HEK293T (cell line): ENCODE measurements at regions not wholly inside any gene's neighbourhood (a gene's known extent, or its start where the extent isn't known, plus 50 kb on each side); places are given as distances from the start of the nearest gene placed in this dataset.
"Not testable (repeated sequence)": the region's sequence is repeated elsewhere in the genome, so short reads cannot be mapped to it uniquely, and the experiment has no call there.

Experiments used
- CTCF ChIA-PET: fragments of 350-600 bp; formaldehyde crosslinking; extraction: SDS; loops from one replicate; lab custom pipeline; 2021; ENCODE audit warnings: antibody characterized with exemption, inconsistent platforms; lab: Yijun Ruan, JAX
- POLR2A ChIA-PET: fragments of 350-600 bp; formaldehyde crosslinking; extraction: SDS; loops from one replicate; lab custom pipeline; 2020; ENCODE audit warnings: antibody characterized with exemption, inconsistent platforms; lab: Yijun Ruan, JAX
- DNase-seq: peaks from one replicate; pipeline ENCODE4 v3.0.0; 2012; ENCODE audit warnings: mixed read lengths; ENCODE audit errors: extremely low spot score
- ARNT ChIP-seq: fragments of 450-650 bp; IDR thresholded peaks from 2 replicates; pipeline ENCODE4 v1.6.1; 2017; ENCODE audit warnings: mild to moderate bottlenecking
- BHLHE40 ChIP-seq: fragments of 450-650 bp; IDR thresholded peaks from 2 replicates; pipeline ENCODE4 v1.6.1; 2016; ENCODE audit warnings: mild to moderate bottlenecking, moderate library complexity, borderline replicate concordance
- CTBP1 ChIP-seq: fragments of 450-650 bp; IDR thresholded peaks from 2 replicates; pipeline ENCODE4 v1.6.1; 2016; ENCODE audit warnings: borderline replicate concordance
- ELF4 ChIP-seq: fragments of 450-650 bp; IDR thresholded peaks from 2 replicates; pipeline ENCODE4 v1.6.1; 2017; ENCODE audit warnings: antibody characterized with exemption
- FOXA1 ChIP-seq: fragments of 450-650 bp; IDR thresholded peaks from 2 replicates; pipeline ENCODE4 v1.6.1; 2016; ENCODE audit warnings: mild to moderate bottlenecking
- FOXK2 ChIP-seq: fragments of 450-650 bp; IDR thresholded peaks from 2 replicates; pipeline ENCODE4 v1.6.1; 2016; ENCODE audit warnings: mild to moderate bottlenecking
- FOXM1 ChIP-seq: fragments of 450-650 bp; IDR thresholded peaks from 2 replicates; pipeline ENCODE4 v1.6.1; 2017; ENCODE audit warnings: mild to moderate bottlenecking, borderline replicate concordance
- HDGF ChIP-seq: fragments of 450-650 bp; IDR thresholded peaks from 2 replicates; pipeline ENCODE4 v1.6.1; 2017; ENCODE audit warnings: antibody characterized with exemption, borderline replicate concordance
- L3MBTL2 ChIP-seq: fragments of 450-650 bp; conservative IDR thresholded peaks from 2 replicates; pipeline ENCODE4 v1.6.1; 2016; ENCODE audit warnings: mild to moderate bottlenecking
- LEF1 ChIP-seq: fragments of 450-650 bp; IDR thresholded peaks from 2 replicates; pipeline ENCODE4 v1.6.1; 2017; ENCODE audit warnings: mild to moderate bottlenecking, borderline replicate concordance
- NFRKB ChIP-seq: fragments of 450-650 bp; IDR thresholded peaks from 2 replicates; pipeline ENCODE4 v1.6.1; 2016; ENCODE audit warnings: mild to moderate bottlenecking, moderate library complexity
- PKNOX1 ChIP-seq: fragments of 450-650 bp; IDR thresholded peaks from 2 replicates; pipeline ENCODE4 v1.6.1; 2016
- SP1 ChIP-seq: fragments of 450-650 bp; IDR thresholded peaks from 2 replicates; pipeline ENCODE4 v1.6.1; 2017
- SUZ12 ChIP-seq: fragments of 450-650 bp; IDR thresholded peaks from 2 replicates; pipeline ENCODE4 v1.6.1; 2016; ENCODE audit warnings: mild to moderate bottlenecking
- TARDBP ChIP-seq: fragments of 450-650 bp; IDR thresholded peaks from 2 replicates; pipeline ENCODE4 v1.6.1; 2016
- ZNF384 ChIP-seq: fragments of 450-650 bp; IDR thresholded peaks from 2 replicates; pipeline ENCODE4 v1.6.1; 2016

GRCh38 chr3:182516597-182517336 is 276.5 kb upstream of the ATP11B start:
- CTCF ChIA-PET, result no interaction called here
- POLR2A ChIA-PET, result no interaction called here
- no peak for DNase-seq
- TF ChIP-seq SP1 (no peak), FOXM1 (no peak), FOXK2 (no peak), CTBP1 (no peak), ELF4 (no peak), HDGF (no peak), ARNT (no peak), NFRKB (no peak), L3MBTL2 (no peak), TARDBP (no peak), BHLHE40 (no peak), ZNF384 (no peak)

- ChIA-PET POLR2A (no interaction called here), CTCF (no interaction called here)
- DNase-seq, result no peak
- TF ChIP-seq SUZ12 (no peak), TARDBP (no peak), FOXK2 (no peak), ZNF384 (no peak), CTBP1 (no peak), FOXM1 (no peak), BHLHE40 (no peak), LEF1 (no peak), L3MBTL2 (no peak), ARNT (no peak), FOXA1 (no peak), SP1 (no peak), PKNOX1 (no peak), ELF4 (no peak), NFRKB (no peak), HDGF (no peak)
Measured at GRCh38 chr3:182519569-182519968, 273.7 kb upstream of the ATP11B start.

GRCh38 chr3:182521339-182521738 is 272.0 kb upstream of the ATP11B start:
- ChIA-PET CTCF (no interaction called here), POLR2A (no interaction called here)
- no peak for DNase-seq
- TF ChIP-seq CTBP1 (no peak), L3MBTL2 (no peak), BHLHE40 (no peak), HDGF (no peak), SP1 (no peak), TARDBP (no peak), FOXA1 (no peak)

- CTCF ChIA-PET, DNase-seq, POLR2A ChIA-PET: not testable (repeated sequence)
Measured at GRCh38 chr3:182523424-182523823, 269.9 kb upstream of the ATP11B start.

- POLR2A ChIA-PET, result no interaction called here
- DNase-seq, result no peak
- TF ChIP-seq BHLHE40, result no peak
- no peak for TF ChIP-seq NFRKB
- no peak for TF ChIP-seq ZNF384
- no peak for TF ChIP-seq L3MBTL2
- no peak for TF ChIP-seq SUZ12
- TF ChIP-seq CTBP1, result no peak
- TF ChIP-seq HDGF, result no peak
- TF ChIP-seq SP1, result no peak
- no peak for TF ChIP-seq FOXM1
- TF ChIP-seq LEF1, result no peak
- TF ChIP-seq ELF4, result no peak
- CTCF ChIA-PET, result no interaction called here
Measured at GRCh38 chr3:182523836-182524235, 269.5 kb upstream of the ATP11B start.

GRCh38 chr3:182524711-182525401 is 268.4 kb upstream of the ATP11B start:
- ChIA-PET POLR2A (interaction anchor here (0.8 kb wide), 1 partner anchor 25 kb away, joined by 3 read pairs; no protein-coding TSS in a partner anchor), CTCF (no interaction called here)
- peak; percentile 8 for DNase-seq
- TF ChIP-seq CTBP1 (peak; percentile 71; the same call in 1 of the 2 replicates), PKNOX1 (peak; percentile 86), NFRKB (no peak)

GRCh38 chr3:182525766-182526374 is 267.4 kb upstream of the ATP11B start:
- POLR2A ChIA-PET, result no interaction called here
- DNase-seq, result no peak
- TF ChIP-seq CTBP1 (no peak), LEF1 (no peak), ARNT (no peak), ELF4 (no peak), ZNF384 (no peak), L3MBTL2 (no peak)

More at GRCh38 chr3:182525766-182526374, 267.4 kb upstream of the ATP11B start:
- CTCF ChIA-PET, result no interaction called here
